HL-60 (cell line): ENCODE measurements at regions not wholly inside any gene's neighbourhood (a gene's known extent, or its start where the extent isn't known, plus 50 kb on each side); places are given as distances from the start of the nearest gene placed in this dataset.

Experiments
- DNase-seq, 2 experiments: peaks; one replicate each; pipeline ENCODE4 v3.0.0-alpha.2; 2010 to 2020; ENCODE audit warnings: low read depth in 1 of 2, low spot score in 1 of 2
- H3K27ac ChIP-seq: fragments of 250-450 bp; sonication (Bioruptor Pico); replicated peaks from 2 replicates; pipeline ENCODE4 v1.5.1; 2020; ENCODE audit warnings: mild to moderate bottlenecking, moderate library complexity
- H3K27me3 ChIP-seq: fragments of 250-450 bp; sonication (Bioruptor Pico); 2 replicates; pipeline ENCODE4 v1.5.1; 2021; ENCODE audit warnings: mild to moderate bottlenecking, moderate library complexity; ENCODE audit not compliant: insufficient read depth, poor library complexity, severe bottlenecking
- H3K4me3 ChIP-seq: replicated peaks from 2 replicates; pipeline ENCODE4 v1.5.1; 2011; ENCODE audit warnings: mild to moderate bottlenecking, control low read depth, low read length; ENCODE audit not compliant: insufficient read depth
- GABPA ChIP-seq: IDR thresholded peaks from 2 replicates; pipeline ENCODE4 v1.6.1; 2012; ENCODE audit warnings: low read depth
- POLR2AphosphoS5 ChIP-seq: IDR thresholded peaks from 2 replicates; pipeline ENCODE4 v1.6.1; 2012; ENCODE audit warnings: low read depth
- SPI1 ChIP-seq: IDR thresholded peaks from 2 replicates; pipeline ENCODE4 v1.6.1; 2012; ENCODE audit warnings: low read depth, mild to moderate bottlenecking, borderline replicate concordance
- TF ChIP-seq, protein P1 (sequence below): IDR thresholded peaks from one replicate; pipeline ENCODE4 v1.5.1; 2011; ENCODE audit warnings: low read length, control low read depth, inconsistent platforms; ENCODE audit not compliant: insufficient read depth
- TF ChIP-seq, protein P2 (sequence below): IDR thresholded peaks from 2 replicates; pipeline ENCODE4 v1.6.1; 2012; ENCODE audit warnings: low read depth; ENCODE audit not compliant: insufficient replicate concordance

DNA sequence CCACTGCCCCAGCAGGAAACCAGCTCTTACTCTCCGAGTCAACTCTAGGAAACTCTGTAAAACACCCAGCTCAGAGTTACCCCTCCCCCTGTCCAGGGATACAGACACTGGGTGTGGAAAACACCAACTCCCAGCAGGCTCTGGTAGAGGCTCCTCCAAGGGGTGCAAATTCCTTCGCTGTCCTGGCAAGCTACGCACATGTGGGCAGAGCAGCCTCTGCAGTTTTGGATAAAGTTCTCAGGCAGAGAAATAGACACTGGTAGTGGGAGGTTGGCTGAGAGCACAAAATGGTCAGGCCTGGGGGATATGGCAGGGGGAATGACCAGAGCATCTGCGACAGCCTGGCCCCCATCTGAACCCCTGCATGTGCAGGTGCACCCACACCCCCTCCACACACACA lies 146.9 kb upstream of the SDK2 start:
- Histone ChIP-seq H3K4me3 (no peak overlapping the region), H3K27ac (no peak overlapping the region), H3K27me3 (peaks cover 4% of the 10 kb centered on the region)
- no peak for TF ChIP-seq POLR2AphosphoS5
- DNase-seq: no peak

DNA sequence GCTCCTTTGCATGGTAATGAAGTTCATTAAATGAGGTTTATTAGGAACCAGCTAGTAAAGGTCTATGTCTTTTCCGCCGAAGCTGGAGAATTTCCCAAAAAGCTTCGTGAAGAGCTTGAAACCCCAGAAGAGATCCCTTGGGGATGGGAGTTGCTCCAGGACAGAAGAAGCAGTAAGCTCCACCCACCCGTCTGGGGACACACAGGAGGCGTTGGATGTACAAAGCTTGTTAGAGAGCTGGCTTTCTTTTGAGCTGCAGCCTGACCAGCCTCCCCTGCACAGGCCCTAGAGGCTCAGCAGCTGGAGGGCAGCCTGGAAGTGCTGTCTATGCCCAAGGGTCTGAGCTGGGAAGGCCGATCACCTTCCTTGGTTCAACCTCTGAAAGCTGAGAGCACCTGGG lies 147.4 kb upstream of the SDK2 start:
- DNase-seq: no peak
- TF ChIP-seq, protein P1, sequence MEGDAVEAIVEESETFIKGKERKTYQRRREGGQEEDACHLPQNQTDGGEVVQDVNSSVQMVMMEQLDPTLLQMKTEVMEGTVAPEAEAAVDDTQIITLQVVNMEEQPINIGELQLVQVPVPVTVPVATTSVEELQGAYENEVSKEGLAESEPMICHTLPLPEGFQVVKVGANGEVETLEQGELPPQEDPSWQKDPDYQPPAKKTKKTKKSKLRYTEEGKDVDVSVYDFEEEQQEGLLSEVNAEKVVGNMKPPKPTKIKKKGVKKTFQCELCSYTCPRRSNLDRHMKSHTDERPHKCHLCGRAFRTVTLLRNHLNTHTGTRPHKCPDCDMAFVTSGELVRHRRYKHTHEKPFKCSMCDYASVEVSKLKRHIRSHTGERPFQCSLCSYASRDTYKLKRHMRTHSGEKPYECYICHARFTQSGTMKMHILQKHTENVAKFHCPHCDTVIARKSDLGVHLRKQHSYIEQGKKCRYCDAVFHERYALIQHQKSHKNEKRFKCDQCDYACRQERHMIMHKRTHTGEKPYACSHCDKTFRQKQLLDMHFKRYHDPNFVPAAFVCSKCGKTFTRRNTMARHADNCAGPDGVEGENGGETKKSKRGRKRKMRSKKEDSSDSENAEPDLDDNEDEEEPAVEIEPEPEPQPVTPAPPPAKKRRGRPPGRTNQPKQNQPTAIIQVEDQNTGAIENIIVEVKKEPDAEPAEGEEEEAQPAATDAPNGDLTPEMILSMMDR: no peak
- TF ChIP-seq GABPA: no peak
- no peak for TF ChIP-seq POLR2AphosphoS5
- TF ChIP-seq, protein P2, sequence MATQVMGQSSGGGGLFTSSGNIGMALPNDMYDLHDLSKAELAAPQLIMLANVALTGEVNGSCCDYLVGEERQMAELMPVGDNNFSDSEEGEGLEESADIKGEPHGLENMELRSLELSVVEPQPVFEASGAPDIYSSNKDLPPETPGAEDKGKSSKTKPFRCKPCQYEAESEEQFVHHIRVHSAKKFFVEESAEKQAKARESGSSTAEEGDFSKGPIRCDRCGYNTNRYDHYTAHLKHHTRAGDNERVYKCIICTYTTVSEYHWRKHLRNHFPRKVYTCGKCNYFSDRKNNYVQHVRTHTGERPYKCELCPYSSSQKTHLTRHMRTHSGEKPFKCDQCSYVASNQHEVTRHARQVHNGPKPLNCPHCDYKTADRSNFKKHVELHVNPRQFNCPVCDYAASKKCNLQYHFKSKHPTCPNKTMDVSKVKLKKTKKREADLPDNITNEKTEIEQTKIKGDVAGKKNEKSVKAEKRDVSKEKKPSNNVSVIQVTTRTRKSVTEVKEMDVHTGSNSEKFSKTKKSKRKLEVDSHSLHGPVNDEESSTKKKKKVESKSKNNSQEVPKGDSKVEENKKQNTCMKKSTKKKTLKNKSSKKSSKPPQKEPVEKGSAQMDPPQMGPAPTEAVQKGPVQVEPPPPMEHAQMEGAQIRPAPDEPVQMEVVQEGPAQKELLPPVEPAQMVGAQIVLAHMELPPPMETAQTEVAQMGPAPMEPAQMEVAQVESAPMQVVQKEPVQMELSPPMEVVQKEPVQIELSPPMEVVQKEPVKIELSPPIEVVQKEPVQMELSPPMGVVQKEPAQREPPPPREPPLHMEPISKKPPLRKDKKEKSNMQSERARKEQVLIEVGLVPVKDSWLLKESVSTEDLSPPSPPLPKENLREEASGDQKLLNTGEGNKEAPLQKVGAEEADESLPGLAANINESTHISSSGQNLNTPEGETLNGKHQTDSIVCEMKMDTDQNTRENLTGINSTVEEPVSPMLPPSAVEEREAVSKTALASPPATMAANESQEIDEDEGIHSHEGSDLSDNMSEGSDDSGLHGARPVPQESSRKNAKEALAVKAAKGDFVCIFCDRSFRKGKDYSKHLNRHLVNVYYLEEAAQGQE: no peak
- TF ChIP-seq SPI1: no peak
- no peak overlapping the region for H3K27ac ChIP-seq
- H3K4me3 ChIP-seq: no peak overlapping the region
- peaks cover 6% of the 10 kb centered on the region for H3K27me3 ChIP-seq

- no peak overlapping the region for H3K4me3 ChIP-seq
- no peak overlapping the region for H3K27ac ChIP-seq
- peaks cover 7% of the 10 kb centered on the region for H3K27me3 ChIP-seq
- TF ChIP-seq POLR2AphosphoS5: no peak
- TF ChIP-seq, protein P2: no peak
- DNase-seq: no peak
Observed at GRCh38 chr17:73792994-73793393, 148.7 kb upstream of the SDK2 start.

DNA sequence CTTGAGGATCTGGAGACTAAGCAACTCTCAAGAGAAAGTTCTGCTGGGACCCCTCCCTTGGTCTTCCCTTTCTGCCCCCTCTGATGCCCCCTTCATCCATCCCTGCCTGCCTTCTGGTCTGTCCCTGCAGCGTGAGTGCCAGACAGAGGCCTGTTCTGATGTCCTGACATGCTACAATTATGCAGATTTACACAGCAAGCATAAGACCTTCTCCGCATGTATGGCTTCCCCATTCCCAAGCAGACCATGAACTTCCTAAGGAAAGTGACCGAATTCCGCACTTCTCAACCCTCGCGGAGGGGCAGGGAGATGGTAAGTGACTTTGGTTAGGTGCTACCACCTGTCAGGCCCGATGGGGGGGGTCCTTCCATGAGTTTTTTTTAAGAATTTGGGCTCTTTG lies 150.1 kb upstream of the SDK2 start:
- Histone ChIP-seq H3K4me3 (no peak overlapping the region), H3K27ac (no peak overlapping the region), H3K27me3 (peaks cover 4% of the 10 kb centered on the region)
- TF ChIP-seq SPI1 (no peak), GABPA (no peak), POLR2AphosphoS5 (no peak)
- TF ChIP-seq, protein P1: no peak
- TF ChIP-seq, protein P2: no peak
- DNase-seq: no peak
